Aorta (tissue), 5 donors: ENCODE measurements at regions not wholly inside any gene's neighbourhood (a gene's known extent, or its start where the extent isn't known, plus 50 kb on each side); places are given as distances from the start of the nearest gene placed in this dataset.
A peak's percentile ranks its signal among the peaks of the same experiment; 100 is the strongest.

ENCODE experiments used
- ATAC-seq: fragments of 200-7000 bp; cut with Tn5 transposase; one replicate; pipeline ENCODE4 v1.9.1; 2022; ENCODE audit warnings: moderate library complexity; ENCODE audit not compliant: low FRiP score
- DNase-seq, 2 donors: peaks; one replicate each; pipeline ENCODE4 v3.0.0-alpha.2; 2020
- H3K27ac ChIP-seq, 2 donors: one replicate each; pipeline ENCODE4 v1.5.1; 2013; ENCODE audit warnings: low read length in 2 of 2, mild to moderate bottlenecking in 2 of 2, moderate library complexity in 2 of 2, control low read depth in 1 of 2, inconsistent platforms in 1 of 2, low read depth in 1 of 2
- H3K27me3 ChIP-seq, 2 donors: one replicate each; pipeline ENCODE4 v1.6.1; 2013; ENCODE audit warnings: control low read depth in 1 of 2, low read length in 1 of 2, mild to moderate bottlenecking in 1 of 2, moderate library complexity in 1 of 2; ENCODE audit not compliant: insufficient read depth in 2 of 2, control insufficient read depth in 1 of 2
- H3K36me3 ChIP-seq, 2 donors: one replicate each; pipeline ENCODE4 v1.6.1; 2013; ENCODE audit warnings: control low read depth in 1 of 2, low read length in 1 of 2, mild to moderate bottlenecking in 1 of 2; ENCODE audit not compliant: insufficient read depth in 2 of 2, control insufficient read depth in 1 of 2
- H3K4me1 ChIP-seq, 2 donors: one replicate each; pipeline ENCODE4 v1.6.1; 2013; ENCODE audit warnings: low read length in 2 of 2, control low read depth in 1 of 2, mild to moderate bottlenecking in 1 of 2, moderate library complexity in 1 of 2; ENCODE audit not compliant: insufficient read depth in 2 of 2, control insufficient read depth in 1 of 2
- H3K4me3 ChIP-seq, 2 donors: one replicate each; pipeline ENCODE4 v1.5.1; 2013; ENCODE audit warnings: low read length in 2 of 2, control low read depth in 1 of 2, mild to moderate bottlenecking in 1 of 2
- H3K9me3 ChIP-seq: one replicate; pipeline ENCODE4 v1.6.1; 2013; ENCODE audit warnings: mild to moderate bottlenecking, low read length; ENCODE audit not compliant: control insufficient read depth
- WGBS, 2 donors: extraction: QIAGEN DNeasy Blood & Tissue Kit; methylation state at CpG; one replicate each; pipeline ENCODE4 v1.1.7; 2013; 5-methylcytosine and 5-hydroxymethylcytosine counted together
- intact Hi-C, 2 donors: fragments of 100-400 bp; cut with DNase I; formaldehyde crosslinking; loops; one replicate each; pipeline versions ENCODE4 v1.14.2 to v1.15.0; 2022
- donor health status: healthy with polysubstance abuse.
- donor health status: Bipolar disorder and iron deficiency.
- donor health status: DM: no; HTN: no; CAD: no.
- donor health status: DM: no; HTN: no; CAD: no.
- donor health status: DM: yes; HTN: yes; CAD: no.

- Histone ChIP-seq H3K36me3 (no peaks in the 10 kb centered on the region), H3K27me3 (no peaks in the 10 kb centered on the region), H3K27ac (no peak overlapping the region), H3K9me3 (no peaks in the 10 kb centered on the region), H3K4me3 (no peak overlapping the region), H3K4me1 (no peaks in the 10 kb centered on the region)
- DNase-seq (no peak), ATAC-seq (no peak)
- intact Hi-C loops: no loop called here
- WGBS, 2 donors: 54 to 83% methylated on average over 3 of the region's 3 CpGs
Observed at GRCh38 chrX:20455001-20455400, 188.3 kb upstream of the RPS6KA3 start.

GRCh38 chrX:20454117-20454516 lies 187.4 kb upstream of the RPS6KA3 start:
- H3K27ac ChIP-seq: no peak overlapping the region
- intact Hi-C loops: no loop called here
- no peaks in the 10 kb centered on the region for H3K9me3 ChIP-seq
- no peaks in the 10 kb centered on the region for H3K36me3 ChIP-seq
- ATAC-seq (no peak), DNase-seq (no peak)
- 18 to 45% methylated on average over 3 of the region's 3 CpGs for WGBS, 2 donors
- H3K27me3 ChIP-seq: no peaks in the 10 kb centered on the region
- no peak overlapping the region for H3K4me3 ChIP-seq
- H3K4me1 ChIP-seq: no peaks in the 10 kb centered on the region

- 55 to 81% methylated on average over 4 of the region's 4 CpGs for WGBS, 2 donors
- Histone ChIP-seq H3K4me1 (no peaks in the 10 kb centered on the region), H3K27ac (no peak overlapping the region), H3K36me3 (no peaks in the 10 kb centered on the region), H3K4me3 (no peak overlapping the region), H3K27me3 (no peaks in the 10 kb centered on the region), H3K9me3 (no peaks in the 10 kb centered on the region)
- no peak for DNase-seq
- intact Hi-C loops: no loop called here
- no peak for ATAC-seq
Observed at GRCh38 chrX:20452487-20452886, 185.8 kb upstream of the RPS6KA3 start.

- Histone ChIP-seq H3K9me3 (no peaks in the 10 kb centered on the region), H3K36me3 (no peaks in the 10 kb centered on the region), H3K4me1 (no peaks in the 10 kb centered on the region), H3K27ac (no peak overlapping the region), H3K27me3 (no peaks in the 10 kb centered on the region), H3K4me3 (no peak overlapping the region)
- no peak for DNase-seq
- intact Hi-C loops: no loop called here
- 48 to 69% methylated on average over 2 of the region's 2 CpGs for WGBS, 2 donors
- ATAC-seq: no peak
Observed at GRCh38 chrX:20451929-20452328, 185.2 kb upstream of the RPS6KA3 start.

- intact Hi-C loops: loop anchor here in 1 of 2 donors (10.0 kb wide), 1 partner anchor 190 kb away; no protein-coding TSS in a partner anchor
- H3K4me3 ChIP-seq: no peak overlapping the region
- DNase-seq (no peak), ATAC-seq (no peak)
- no peak overlapping the region for H3K27ac ChIP-seq
- H3K36me3 ChIP-seq: no peaks in the 10 kb centered on the region
- 60 to 78% methylated on average over 2 of the region's 2 CpGs for WGBS, 2 donors
- no peaks in the 10 kb centered on the region for H3K27me3 ChIP-seq
- no peaks in the 10 kb centered on the region for H3K9me3 ChIP-seq
- H3K4me1 ChIP-seq: no peaks in the 10 kb centered on the region
Observed at GRCh38 chrX:20445109-20445508, 178.4 kb upstream of the RPS6KA3 start.

GRCh38 chrX:20442597-20442996 lies 175.9 kb upstream of the RPS6KA3 start:
- no peaks in the 10 kb centered on the region for H3K27me3 ChIP-seq
- no peaks in the 10 kb centered on the region for H3K4me1 ChIP-seq
- no peak overlapping the region for H3K27ac ChIP-seq
- peak; percentile 88 to 91 for DNase-seq
- intact Hi-C loops: loop anchor here in 1 of 2 donors (10.0 kb wide), 1 partner anchor 188 kb away; no protein-coding TSS in a partner anchor
- no peak for ATAC-seq
- no peak overlapping the region for H3K4me3 ChIP-seq
- H3K36me3 ChIP-seq: no peaks in the 10 kb centered on the region
- WGBS, 2 donors: 29 to 39% methylated on average over 3 of the region's 3 CpGs
- H3K9me3 ChIP-seq: no peaks in the 10 kb centered on the region

- Histone ChIP-seq H3K9me3 (no peaks in the 10 kb centered on the region), H3K4me3 (no peak overlapping the region), H3K27me3 (no peaks in the 10 kb centered on the region), H3K27ac (no peak overlapping the region), H3K4me1 (no peaks in the 10 kb centered on the region), H3K36me3 (no peaks in the 10 kb centered on the region)
- DNase-seq (no peak), ATAC-seq (no peak)
- 77 to 95% methylated on average over 1 of the region's 1 CpG for WGBS, 2 donors
- intact Hi-C loops: loop anchor here in 1 of 2 donors (10.0 kb wide), 1 partner anchor 186 kb away; no protein-coding TSS in a partner anchor
Observed at GRCh38 chrX:20441123-20441522, 174.4 kb upstream of the RPS6KA3 start.

GRCh38 chrX:20438871-20439526 lies 172.3 kb upstream of the RPS6KA3 start:
- H3K4me1 ChIP-seq: no peaks in the 10 kb centered on the region
- DNase-seq: no peak
- H3K36me3 ChIP-seq: no peaks in the 10 kb centered on the region
- H3K4me3 ChIP-seq: no peak overlapping the region
- intact Hi-C loops: no loop called here
- ATAC-seq: no peak
- H3K27me3 ChIP-seq: no peaks in the 10 kb centered on the region
- no peak overlapping the region for H3K27ac ChIP-seq
- H3K9me3 ChIP-seq: no peaks in the 10 kb centered on the region
- 79 to 80% methylated on average over 9 of the region's 9 CpGs for WGBS, 2 donors

- Histone ChIP-seq H3K36me3 (no peaks in the 10 kb centered on the region), H3K27ac (no peak overlapping the region), H3K4me1 (no peaks in the 10 kb centered on the region), H3K27me3 (no peaks in the 10 kb centered on the region), H3K9me3 (no peaks in the 10 kb centered on the region), H3K4me3 (no peak overlapping the region)
- WGBS, 2 donors: 44 to 52% methylated on average over 1 of the region's 1 CpG
- no peak for ATAC-seq
- intact Hi-C loops: no loop called here
- DNase-seq: no peak
Observed at GRCh38 chrX:20437683-20438082, 171.0 kb upstream of the RPS6KA3 start.
